OCI-LY3 (cell line): ENCODE measurements at regions not wholly inside any gene's neighbourhood (a gene's known extent, or its start where the extent isn't known, plus 50 kb on each side); places are given as distances from the start of the nearest gene placed in this dataset.

ENCODE experiments used
- EZH2phosphoT487 ChIP-seq: fragments of 200-600 bp; shearing (Covaris generic); IDR thresholded peaks from 2 replicates; pipeline ENCODE4 v1.6.1; 2018; ENCODE audit warnings: antibody characterized with exemption, mixed run types, low read depth
- TF ChIP-seq, protein P1 (sequence below): fragments of 200-600, 300-600 bp; sonication (generic); IDR thresholded peaks from 2 replicates; pipeline ENCODE4 v1.5.1; 2014; ENCODE audit warnings: antibody characterized with exemption, low read length, low read depth

DNA sequence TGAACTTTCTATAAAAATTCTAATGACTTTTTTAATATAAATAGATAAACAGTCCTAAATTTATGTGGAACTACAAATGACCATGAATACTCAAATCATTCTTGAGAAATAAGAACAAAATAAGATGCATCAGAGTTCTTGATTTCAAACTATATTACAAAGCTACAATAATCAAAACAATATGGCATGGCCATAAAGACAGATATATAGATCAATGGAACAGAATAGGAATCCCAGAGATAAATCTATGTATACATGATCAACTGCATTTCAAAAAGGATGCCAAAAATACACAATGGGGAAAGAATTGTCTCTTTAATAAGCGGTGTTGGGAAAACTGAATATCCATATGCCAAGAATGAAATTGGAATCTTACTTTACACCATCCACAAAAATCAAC lies 98.4 kb upstream of the IL15 start:
- TF ChIP-seq, protein P1, sequence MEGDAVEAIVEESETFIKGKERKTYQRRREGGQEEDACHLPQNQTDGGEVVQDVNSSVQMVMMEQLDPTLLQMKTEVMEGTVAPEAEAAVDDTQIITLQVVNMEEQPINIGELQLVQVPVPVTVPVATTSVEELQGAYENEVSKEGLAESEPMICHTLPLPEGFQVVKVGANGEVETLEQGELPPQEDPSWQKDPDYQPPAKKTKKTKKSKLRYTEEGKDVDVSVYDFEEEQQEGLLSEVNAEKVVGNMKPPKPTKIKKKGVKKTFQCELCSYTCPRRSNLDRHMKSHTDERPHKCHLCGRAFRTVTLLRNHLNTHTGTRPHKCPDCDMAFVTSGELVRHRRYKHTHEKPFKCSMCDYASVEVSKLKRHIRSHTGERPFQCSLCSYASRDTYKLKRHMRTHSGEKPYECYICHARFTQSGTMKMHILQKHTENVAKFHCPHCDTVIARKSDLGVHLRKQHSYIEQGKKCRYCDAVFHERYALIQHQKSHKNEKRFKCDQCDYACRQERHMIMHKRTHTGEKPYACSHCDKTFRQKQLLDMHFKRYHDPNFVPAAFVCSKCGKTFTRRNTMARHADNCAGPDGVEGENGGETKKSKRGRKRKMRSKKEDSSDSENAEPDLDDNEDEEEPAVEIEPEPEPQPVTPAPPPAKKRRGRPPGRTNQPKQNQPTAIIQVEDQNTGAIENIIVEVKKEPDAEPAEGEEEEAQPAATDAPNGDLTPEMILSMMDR: no peak
- no peak for TF ChIP-seq EZH2phosphoT487
